NCI-H187 (cell line): ENCODE measurements at regions not wholly inside any gene's neighbourhood (a gene's known extent, or its start where the extent isn't known, plus 50 kb on each side); places are given as distances from the start of the nearest gene placed in this dataset.
"Not testable (repeated sequence)": the region's sequence is repeated elsewhere in the genome, so short reads cannot be mapped to it uniquely, and the experiment has no call there.

Experiments
- DNase-seq, 2 experiments: peaks; one replicate each; lab custom pipeline; 2025; lab: John Stamatoyannopoulos, UW

DNA sequence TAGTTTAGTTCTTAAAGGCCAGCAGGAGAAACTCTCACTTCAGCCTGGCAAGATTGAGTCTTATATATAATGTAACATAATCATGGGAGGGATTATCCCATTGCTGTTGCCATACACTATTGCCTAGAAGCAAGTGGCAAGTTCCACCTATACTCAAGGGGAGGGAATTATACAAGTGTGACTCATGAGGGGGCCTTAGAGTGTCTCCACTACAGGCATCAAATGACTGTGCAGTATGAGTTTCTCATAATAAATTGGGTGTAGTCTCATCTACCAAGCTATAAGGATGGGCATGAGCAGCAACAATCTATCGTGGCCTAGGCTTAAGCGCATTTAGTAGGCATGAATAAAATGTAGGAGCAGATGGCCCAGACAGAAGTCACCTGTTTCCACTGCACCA, 89.1 kb upstream of the C1GALT1C1 start:
- DNase-seq = no peak

DNA sequence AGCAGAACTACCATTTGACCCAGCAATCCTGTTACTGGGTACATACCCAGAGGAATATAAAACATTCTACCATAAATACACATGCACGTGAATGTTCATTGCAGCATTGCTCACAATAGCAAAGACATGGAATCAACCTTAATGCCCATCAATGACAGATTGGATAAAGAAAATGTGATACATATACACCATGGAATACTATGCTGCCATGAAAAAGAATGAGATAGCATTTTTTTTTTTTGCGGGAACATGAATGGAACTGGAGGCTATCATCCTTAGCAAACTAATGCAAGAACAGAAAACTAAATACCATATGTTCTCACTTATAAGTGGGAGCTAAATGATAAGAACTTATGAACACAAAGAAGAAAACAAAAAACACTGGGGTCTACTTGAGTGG, 72.5 kb upstream of the C1GALT1C1 start:
- not testable (repeated sequence) for DNase-seq

DNA sequence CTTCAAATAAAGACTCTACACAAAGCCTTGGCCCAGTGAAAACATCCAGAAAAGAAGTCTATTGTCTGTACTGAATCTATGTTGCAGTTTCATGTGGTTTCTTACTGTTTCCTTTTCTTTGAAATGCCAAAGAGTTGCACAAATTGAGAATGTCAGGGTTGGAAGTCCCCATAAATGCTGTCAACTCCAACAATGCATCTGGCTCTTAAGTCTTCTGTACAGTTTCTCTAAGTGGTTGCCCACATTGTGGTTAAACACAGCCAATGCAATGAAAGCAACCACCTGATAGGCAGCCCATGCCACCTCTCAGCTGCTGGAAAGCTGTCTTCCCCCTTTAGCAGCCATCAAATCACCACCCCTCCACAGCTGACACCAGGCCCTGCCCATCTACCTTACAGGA, 67.2 kb upstream of the C1GALT1C1 start:
- no peak for DNase-seq

DNA sequence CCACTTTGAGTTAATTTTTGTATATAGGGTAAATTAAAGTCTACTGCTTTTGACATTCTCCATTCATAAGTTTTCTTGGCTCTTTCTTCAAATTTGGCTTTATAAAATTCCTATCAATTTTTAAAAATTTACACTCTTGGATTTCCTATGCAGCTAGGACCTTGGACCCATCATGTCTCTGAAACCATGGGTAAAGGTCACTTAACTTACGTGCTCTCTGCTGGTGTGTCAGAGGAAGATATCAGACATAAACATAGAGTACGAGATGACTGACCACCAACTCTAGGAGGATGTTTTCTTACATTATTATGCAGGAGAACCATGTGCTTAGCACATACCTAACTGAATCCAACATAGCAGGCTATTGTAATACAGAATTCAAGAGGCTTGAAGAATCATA, 62.5 kb upstream of the C1GALT1C1 start:
- no peak for DNase-seq

DNA sequence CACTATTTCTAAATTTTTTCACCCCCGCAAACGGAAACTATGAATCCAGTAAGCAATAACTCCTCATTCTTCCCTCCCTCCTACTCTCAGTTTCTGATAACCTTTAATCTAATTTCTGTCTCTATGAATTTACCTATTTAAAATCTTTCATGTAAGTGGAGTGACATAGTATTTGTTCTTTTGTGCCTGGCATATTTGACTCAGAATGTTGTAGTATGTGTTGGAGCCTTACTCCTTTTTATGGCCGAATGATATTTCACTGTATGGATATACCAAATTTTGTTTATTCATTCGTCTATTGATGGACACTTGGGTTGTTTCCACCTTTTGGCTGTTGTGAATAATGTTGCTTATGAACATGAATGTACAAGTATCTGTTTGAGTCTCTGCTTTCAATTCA, 61.1 kb upstream of the C1GALT1C1 start:
- no peak for DNase-seq

DNA sequence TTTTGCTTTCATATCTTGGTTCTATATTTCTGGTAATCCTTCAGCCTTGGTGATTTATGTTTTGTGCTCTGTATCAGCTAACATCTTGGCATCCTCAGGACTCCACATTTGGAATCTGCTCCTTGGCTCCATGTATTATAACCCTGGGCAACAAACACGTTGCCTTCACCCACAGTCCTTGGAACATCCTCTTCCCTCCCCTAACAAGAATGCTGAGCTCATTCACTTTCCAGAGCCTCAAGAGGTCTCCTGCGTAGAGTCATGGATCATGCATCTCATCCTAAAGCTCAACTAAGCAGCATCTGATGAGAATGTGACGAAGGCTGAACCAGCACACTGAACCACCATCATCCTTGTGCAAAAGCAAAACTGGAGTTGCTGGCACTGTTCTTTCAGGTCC, 60.5 kb upstream of the C1GALT1C1 start:
- no peak for DNase-seq

DNA sequence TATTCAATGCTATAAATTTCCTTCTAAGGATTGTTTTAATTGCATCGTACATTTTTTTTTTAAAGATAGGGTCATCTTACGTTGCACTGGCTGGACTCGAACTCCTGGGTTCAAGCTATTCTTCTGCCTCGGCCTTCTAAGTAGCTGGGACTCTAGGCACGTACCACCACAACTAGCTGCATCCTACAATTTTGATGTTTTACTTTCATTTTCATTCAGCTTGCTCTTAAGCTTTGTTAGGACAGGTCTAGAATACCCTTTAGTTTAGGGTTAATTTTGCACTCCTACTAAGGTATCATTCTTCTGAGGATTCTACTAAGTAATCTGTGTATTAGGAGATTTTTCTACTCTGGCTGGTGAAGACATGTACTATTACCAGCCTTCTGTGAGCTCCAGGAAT, 50.2 kb upstream of the C1GALT1C1 start:
- no peak for DNase-seq
